ENCODE measurements at regions not wholly inside any gene's neighbourhood (a gene's known extent, or its start where the extent isn't known, plus 50 kb on each side); places are given as distances from the start of the nearest gene placed in this dataset.

DNA sequence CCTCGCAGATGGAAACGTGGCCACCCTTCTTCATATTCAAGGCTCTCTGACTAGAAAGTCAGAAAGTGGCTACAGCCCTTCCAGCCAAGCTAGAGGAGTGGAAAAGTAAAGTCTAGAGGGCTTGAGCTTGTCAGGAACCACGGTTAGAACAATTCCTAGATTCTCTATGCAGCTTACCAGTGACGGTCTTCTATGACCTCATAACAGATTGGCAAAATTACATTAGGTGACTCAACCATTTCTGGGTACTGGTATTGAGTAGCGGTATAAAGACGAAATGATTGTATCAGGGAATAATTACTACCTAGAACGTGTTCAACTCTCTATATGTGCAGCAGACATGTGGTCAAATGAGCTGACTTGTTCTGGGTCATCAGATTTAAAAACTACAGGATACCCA is 155.0 kb upstream of the RUNX1 start:
- peak overlapping the region; percentile 9 for H3K27ac Mint-ChIP-seq
- no peaks in the 10 kb centered on the region for H3K27me3 Mint-ChIP-seq
- no peak overlapping the region for H3K4me3 Mint-ChIP-seq
- H3K36me3 Mint-ChIP-seq (ENCODE audit: low read depth): no peaks in the 10 kb centered on the region
- H3K9me3 Mint-ChIP-seq: no peaks in the 10 kb centered on the region
- H3K4me1 Mint-ChIP-seq (ENCODE audit: low read depth): peaks cover 50% of the 10 kb centered on the region

DNA sequence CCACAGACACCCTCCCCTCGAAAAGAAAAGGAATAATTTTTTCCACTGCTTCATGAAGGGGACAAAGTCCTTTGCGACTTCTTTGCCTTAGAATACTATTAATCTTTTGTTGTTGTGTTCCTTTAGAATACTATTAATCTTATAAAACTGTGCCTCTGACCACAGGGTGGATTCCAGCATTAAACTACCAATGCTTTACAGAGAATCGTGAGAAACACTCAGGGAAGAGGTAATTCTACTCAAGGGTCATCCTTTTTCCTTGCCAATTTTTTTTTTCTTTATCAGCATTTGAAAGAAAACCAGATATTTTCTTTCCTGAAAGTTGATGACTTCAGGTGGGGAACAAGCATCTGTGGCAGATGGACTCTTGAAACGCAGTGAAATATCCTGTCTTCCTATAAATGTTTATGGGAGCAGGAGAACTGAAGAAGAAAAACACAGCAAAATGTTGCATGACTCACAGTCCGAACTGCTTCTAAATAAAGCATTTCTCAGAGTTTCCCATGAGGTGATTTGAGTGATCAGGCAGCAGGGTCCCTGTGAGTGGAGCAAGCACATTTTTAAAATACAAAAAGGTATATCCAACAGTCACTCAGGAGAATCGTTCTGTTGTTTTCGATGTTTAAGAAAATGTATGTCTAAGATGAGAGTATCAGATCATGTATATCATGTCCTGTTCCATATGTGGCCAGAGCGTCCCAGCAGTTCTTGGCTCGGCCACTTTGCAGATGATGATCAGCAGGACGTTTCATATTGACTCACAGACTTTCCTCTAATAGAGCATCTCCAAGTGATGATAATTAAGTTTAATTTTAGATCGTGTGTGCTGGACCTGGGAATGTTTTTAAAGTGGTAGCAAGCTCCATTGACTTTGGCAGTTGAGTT is 154.2 kb upstream of the RUNX1 start:
- peaks cover 58% of the 10 kb centered on the region for H3K4me1 Mint-ChIP-seq (ENCODE audit: low read depth)
- H3K36me3 Mint-ChIP-seq (ENCODE audit: low read depth): no peaks in the 10 kb centered on the region
- no peaks in the 10 kb centered on the region for H3K27me3 Mint-ChIP-seq
- H3K9me3 Mint-ChIP-seq: no peaks in the 10 kb centered on the region
- no peak overlapping the region for H3K4me3 Mint-ChIP-seq
- peak overlapping the region; percentile 52 for H3K27ac Mint-ChIP-seq

DNA sequence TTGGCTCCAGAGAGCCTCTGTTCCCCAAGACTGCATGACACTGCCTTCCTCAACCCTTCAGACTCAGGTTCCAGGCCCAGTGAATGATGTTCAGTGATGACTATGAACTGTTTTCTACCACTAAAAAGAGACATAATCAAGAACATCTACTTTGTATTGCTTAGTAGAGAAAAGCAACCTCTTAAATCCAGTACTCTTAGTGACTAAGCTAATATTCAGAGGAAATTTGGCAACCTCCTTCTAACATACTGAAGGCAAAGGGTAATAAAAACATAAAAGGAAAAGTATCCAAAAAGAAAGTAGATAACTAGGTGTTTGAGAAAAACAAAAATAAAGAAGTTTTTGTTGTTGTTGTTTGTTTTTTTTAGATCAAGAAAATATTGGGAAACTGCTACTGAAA is 153.3 kb upstream of the RUNX1 start:
- Mint-ChIP-seq H3K27me3 (no peaks in the 10 kb centered on the region), H3K36me3 (ENCODE audit: low read depth) (no peaks in the 10 kb centered on the region), H3K4me1 (ENCODE audit: low read depth) (peaks cover 67% of the 10 kb centered on the region), H3K4me3 (no peak overlapping the region), H3K9me3 (no peaks in the 10 kb centered on the region), H3K27ac (peak overlapping the region; percentile 52)

DNA sequence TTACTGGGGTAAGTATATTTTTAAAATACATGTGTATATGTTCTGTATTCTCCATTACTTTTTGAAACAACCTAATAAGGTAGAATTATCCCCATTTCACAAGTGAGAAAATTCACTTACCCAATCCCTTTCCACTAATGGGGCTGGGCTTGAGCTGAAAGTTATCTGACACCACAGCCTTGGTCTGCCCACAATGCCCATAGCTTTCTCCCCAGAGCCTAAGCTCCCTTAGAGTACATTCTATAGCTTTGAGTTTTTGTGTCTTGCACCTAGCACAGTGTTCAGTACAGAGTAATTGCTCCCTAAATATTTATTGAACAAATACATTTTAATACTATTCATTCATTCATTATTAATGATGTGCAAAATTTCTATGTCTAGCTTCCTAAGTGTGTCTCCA is 152.7 kb upstream of the RUNX1 start:
- Mint-ChIP-seq H3K27me3 (no peaks in the 10 kb centered on the region), H3K4me1 (ENCODE audit: low read depth) (peaks cover 67% of the 10 kb centered on the region), H3K36me3 (ENCODE audit: low read depth) (no peaks in the 10 kb centered on the region), H3K27ac (no peak overlapping the region), H3K9me3 (peaks cover 3% of the 10 kb centered on the region), H3K4me3 (no peak overlapping the region)

DNA sequence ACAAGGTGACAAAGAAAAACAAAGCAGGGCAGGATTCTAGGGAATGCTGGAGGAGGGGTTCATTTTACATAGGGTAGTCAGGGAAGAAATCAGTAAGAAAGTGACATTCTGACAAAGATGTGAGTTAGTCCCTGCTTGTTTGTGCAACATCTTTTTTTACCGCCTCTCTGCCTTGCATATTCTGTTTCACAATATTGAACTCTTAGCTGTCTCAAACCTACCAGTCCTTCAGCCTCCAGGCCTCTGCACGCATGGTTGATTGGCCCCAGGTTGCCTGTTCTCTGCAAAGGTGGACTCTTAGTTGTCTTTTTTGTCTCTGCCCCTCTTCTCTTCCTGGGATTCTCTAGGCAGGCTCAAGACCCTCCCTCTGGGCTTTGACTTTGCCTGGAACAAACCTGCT is 152.2 kb upstream of the RUNX1 start:
- peaks cover 3% of the 10 kb centered on the region for H3K9me3 Mint-ChIP-seq
- no peaks in the 10 kb centered on the region for H3K27me3 Mint-ChIP-seq
- H3K36me3 Mint-ChIP-seq (ENCODE audit: low read depth): no peaks in the 10 kb centered on the region
- H3K4me3 Mint-ChIP-seq: no peak overlapping the region
- H3K27ac Mint-ChIP-seq: no peak overlapping the region
- H3K4me1 Mint-ChIP-seq (ENCODE audit: low read depth): peaks cover 62% of the 10 kb centered on the region

DNA sequence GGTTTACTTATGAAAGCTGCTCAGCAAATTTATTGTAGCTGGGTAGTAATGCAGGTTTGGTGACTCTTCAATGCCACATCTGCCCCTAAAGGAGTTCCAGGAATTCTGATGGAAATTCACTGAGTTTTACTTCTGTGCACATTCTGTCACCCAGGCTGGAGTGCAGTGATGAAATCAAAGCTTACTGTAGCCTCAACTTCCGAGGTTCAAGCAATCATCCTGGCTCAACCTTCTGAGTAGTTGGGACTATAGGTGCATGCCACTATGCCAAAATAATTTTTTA is 150.6 kb upstream of the RUNX1 start:
- Mint-ChIP-seq H3K9me3 (peaks cover 8% of the 10 kb centered on the region), H3K4me1 (ENCODE audit: low read depth) (peaks cover 51% of the 10 kb centered on the region), H3K27me3 (no peaks in the 10 kb centered on the region), H3K4me3 (no peak overlapping the region), H3K27ac (no peak overlapping the region), H3K36me3 (ENCODE audit: low read depth) (no peaks in the 10 kb centered on the region)

DNA sequence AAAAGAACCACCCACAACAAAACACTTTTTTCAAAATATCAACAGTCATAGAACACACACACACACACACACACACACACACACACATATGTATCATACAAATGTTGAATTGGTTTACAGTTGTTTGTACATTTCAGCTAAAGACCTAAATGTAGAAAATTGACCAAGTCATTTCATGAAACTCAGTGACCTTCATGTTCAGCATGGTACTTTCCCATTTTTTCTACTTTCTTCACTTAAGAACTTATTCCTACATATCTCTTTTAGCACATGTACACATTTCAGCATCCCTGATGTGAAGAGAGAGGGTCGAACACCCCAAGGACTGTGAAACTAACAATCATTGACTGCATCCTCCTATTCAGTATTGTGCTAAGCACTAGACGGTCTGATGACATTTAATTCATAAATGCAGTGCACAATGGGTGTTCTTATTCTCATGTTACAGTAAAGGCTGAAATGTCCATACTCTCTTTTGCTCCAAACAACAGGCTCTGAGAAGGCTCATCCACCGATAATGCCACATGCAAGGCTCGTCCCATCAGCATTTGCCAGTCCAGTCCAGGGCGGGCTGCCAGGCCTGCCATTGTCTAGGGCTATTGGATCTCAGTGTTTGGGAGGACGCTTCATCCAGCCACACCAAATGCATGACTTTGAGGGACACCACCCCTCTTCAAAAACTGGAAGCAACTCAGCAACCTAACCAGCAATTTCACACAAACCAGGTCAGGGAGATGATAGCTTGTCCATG is 150.1 kb upstream of the RUNX1 start:
- H3K4me3 Mint-ChIP-seq: no peak overlapping the region
- no peak overlapping the region for H3K27ac Mint-ChIP-seq
- peaks cover 9% of the 10 kb centered on the region for H3K9me3 Mint-ChIP-seq
- peaks cover 46% of the 10 kb centered on the region for H3K4me1 Mint-ChIP-seq (ENCODE audit: low read depth)
- no peaks in the 10 kb centered on the region for H3K36me3 Mint-ChIP-seq (ENCODE audit: low read depth)
- H3K27me3 Mint-ChIP-seq: no peaks in the 10 kb centered on the region

DNA sequence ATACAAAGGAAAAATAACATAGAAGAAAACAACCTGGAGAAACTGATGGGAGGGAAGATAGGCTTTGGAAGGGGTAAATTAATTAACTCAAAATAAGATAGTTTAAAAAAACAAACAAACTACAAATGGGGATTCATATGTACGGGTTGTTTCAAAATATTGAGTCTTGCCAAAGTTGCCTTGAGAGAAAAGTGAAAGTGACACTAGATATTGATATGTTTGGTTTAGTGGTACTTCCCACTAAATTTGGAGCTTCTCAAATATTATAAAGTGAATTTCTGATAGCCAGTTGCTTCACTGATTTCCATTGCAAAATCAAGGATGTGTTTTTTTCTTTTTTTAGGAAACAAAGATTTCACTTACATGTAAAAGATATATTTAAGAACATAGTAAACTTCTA is 149.5 kb upstream of the RUNX1 start:
- H3K36me3 Mint-ChIP-seq (ENCODE audit: low read depth): no peaks in the 10 kb centered on the region
- H3K4me1 Mint-ChIP-seq (ENCODE audit: low read depth): peaks cover 40% of the 10 kb centered on the region
- H3K9me3 Mint-ChIP-seq: peaks cover 12% of the 10 kb centered on the region
- peak overlapping the region; percentile 1 for H3K4me3 Mint-ChIP-seq
- peaks cover 2% of the 10 kb centered on the region for H3K27me3 Mint-ChIP-seq
- H3K27ac Mint-ChIP-seq: peak overlapping the region; percentile 70

DNA sequence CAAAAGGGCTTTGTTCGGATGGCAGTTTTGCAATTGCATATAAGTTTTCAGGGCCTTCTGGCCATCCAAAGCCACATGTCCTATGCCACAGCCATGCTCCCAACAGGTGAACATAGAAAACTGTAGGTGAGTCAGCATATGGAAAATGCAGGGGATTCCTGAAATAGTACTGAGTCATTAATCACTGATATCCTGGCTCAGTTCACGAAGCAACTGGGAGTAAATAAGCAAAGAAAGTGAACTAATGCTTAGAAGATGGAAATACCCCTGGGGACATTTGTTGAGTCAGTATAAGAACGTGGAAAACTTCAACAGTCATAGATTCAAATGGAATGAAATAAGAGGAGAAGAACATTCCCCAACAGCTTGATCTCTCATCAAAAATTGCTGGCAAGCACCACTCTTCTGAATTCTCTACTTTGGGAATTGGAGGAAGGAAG is 148.9 kb upstream of the RUNX1 start:
- Mint-ChIP-seq H3K4me3 (peak overlapping the region; percentile 1), H3K27ac (peak overlapping the region; percentile 70), H3K4me1 (ENCODE audit: low read depth) (peaks cover 34% of the 10 kb centered on the region), H3K9me3 (peaks cover 13% of the 10 kb centered on the region), H3K27me3 (peaks cover 3% of the 10 kb centered on the region), H3K36me3 (ENCODE audit: low read depth) (no peaks in the 10 kb centered on the region)

DNA sequence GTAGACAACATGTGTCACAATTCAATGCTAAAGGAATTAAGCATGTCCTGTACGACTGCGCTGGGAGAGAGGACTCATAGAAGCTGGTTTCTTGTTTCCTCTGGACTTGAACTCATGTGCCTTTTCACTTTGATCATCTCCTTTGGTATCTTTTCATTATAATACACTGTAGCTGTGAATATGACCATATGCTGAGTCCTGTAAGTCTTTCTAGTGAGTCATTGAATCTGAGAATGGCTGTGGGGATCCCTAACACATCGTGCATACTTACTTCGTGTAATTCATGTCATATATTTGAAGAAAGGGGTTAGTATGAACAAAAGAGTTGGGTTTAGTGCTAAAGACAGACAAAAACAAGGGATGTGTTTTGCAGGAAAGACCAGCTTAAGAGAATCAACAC is 148.1 kb upstream of the RUNX1 start:
- peaks cover 3% of the 10 kb centered on the region for H3K27me3 Mint-ChIP-seq
- no peak overlapping the region for H3K4me3 Mint-ChIP-seq

DNA sequence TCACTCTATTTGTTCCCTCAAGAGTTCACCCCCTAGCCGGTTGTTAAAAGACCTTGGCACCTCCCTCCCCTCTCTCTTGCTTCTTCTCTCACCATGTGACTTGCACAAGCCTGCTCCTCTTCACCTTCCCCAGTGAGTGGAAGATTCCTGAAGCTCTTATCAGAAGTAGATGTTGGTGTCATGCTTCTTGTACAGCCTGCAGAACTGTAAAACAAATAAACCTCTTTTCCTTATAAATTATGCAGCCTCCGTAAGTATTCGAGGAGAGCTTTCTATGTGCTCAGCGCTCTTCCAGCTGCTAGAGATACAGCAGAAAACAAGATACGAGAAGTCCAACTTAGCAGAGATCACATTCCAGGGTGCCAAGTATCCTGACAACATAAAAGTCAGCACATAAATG is 147.0 kb upstream of the RUNX1 start:
- Mint-ChIP-seq H3K36me3 (ENCODE audit: low read depth) (no peaks in the 10 kb centered on the region), H3K9me3 (peaks cover 13% of the 10 kb centered on the region), H3K4me3 (no peak overlapping the region), H3K4me1 (ENCODE audit: low read depth) (peaks cover 28% of the 10 kb centered on the region), H3K27me3 (peaks cover 3% of the 10 kb centered on the region), H3K27ac (no peak overlapping the region)

More for the DNA sequence above, 148.1 kb upstream of the RUNX1 start:
- H3K27ac Mint-ChIP-seq: no peak overlapping the region
- H3K4me1 Mint-ChIP-seq (ENCODE audit: low read depth): peaks cover 26% of the 10 kb centered on the region
- no peaks in the 10 kb centered on the region for H3K36me3 Mint-ChIP-seq (ENCODE audit: low read depth)
- peaks cover 13% of the 10 kb centered on the region for H3K9me3 Mint-ChIP-seq

DNA sequence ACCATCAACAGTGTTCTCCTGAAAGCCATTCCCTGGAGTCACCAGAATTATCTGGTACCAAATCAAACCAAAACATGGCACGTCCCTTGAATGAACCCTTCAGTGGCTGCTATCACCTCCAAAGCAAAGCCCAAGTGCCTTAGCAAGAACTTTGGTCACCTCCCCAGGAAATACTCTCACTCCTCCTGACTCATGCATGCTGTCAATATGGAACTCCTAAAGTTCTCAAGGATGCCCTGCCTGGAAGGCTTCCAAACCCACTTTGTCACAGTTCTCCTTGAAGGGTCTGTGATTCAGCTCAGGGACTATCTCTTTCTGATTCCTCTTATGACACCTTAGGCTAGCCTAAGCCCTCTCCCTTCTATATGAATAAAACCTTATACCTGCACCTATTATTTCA is 146.1 kb upstream of the RUNX1 start:
- H3K27me3 Mint-ChIP-seq: peaks cover 3% of the 10 kb centered on the region
- no peak overlapping the region for H3K4me3 Mint-ChIP-seq
- H3K4me1 Mint-ChIP-seq (ENCODE audit: low read depth): peaks cover 37% of the 10 kb centered on the region
- no peaks in the 10 kb centered on the region for H3K36me3 Mint-ChIP-seq (ENCODE audit: low read depth)
- H3K9me3 Mint-ChIP-seq: peaks cover 13% of the 10 kb centered on the region
- no peak overlapping the region for H3K27ac Mint-ChIP-seq

DNA sequence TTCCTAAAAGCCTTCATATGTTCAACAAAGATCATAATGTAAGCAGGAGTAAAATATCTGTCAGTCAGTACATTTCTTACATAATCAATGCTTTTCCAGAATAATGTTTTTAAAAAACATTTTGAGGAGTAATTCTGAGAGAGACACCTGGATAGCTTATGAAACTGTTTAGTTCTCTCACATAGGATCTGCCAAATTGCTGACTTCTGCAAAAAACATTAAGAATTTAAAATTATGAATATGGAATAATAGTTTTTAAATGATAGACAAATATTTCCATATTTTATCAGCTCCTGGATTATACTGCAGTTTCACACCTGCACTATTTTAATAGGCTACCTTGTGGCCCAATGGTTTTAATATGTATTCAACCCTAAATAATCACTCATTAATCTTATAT is 142.7 kb upstream of the RUNX1 start:
- H3K27ac Mint-ChIP-seq: no peak overlapping the region
- peaks cover 36% of the 10 kb centered on the region for H3K4me1 Mint-ChIP-seq (ENCODE audit: low read depth)
- H3K4me3 Mint-ChIP-seq: no peak overlapping the region
- H3K9me3 Mint-ChIP-seq: peaks cover 10% of the 10 kb centered on the region
- H3K27me3 Mint-ChIP-seq: peaks cover 3% of the 10 kb centered on the region
- no peaks in the 10 kb centered on the region for H3K36me3 Mint-ChIP-seq (ENCODE audit: low read depth)

DNA sequence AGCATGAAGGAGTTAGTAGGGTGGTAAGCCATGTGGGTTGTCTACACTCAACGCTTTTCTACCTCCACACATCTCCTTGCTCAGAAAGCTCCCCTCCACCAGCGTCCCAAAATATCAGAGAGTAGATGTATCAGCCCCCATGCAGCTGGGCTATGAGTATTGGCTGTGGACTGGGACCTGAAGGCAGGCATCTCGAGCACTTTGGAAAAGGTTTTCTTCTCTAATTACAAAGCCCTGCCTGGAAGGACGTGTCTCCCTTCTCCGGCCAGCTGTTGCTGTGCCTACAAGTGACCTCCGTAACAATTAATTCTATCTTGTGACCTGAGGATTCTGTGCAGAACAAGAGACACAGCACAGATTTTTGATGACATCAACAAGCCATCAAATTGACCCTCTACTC is 142.0 kb upstream of the RUNX1 start:
- H3K27ac Mint-ChIP-seq: no peak overlapping the region
- H3K4me3 Mint-ChIP-seq: no peak overlapping the region
- peaks cover 3% of the 10 kb centered on the region for H3K27me3 Mint-ChIP-seq
- peaks cover 10% of the 10 kb centered on the region for H3K9me3 Mint-ChIP-seq
- peaks cover 36% of the 10 kb centered on the region for H3K4me1 Mint-ChIP-seq (ENCODE audit: low read depth)
- H3K36me3 Mint-ChIP-seq (ENCODE audit: low read depth): no peaks in the 10 kb centered on the region

DNA sequence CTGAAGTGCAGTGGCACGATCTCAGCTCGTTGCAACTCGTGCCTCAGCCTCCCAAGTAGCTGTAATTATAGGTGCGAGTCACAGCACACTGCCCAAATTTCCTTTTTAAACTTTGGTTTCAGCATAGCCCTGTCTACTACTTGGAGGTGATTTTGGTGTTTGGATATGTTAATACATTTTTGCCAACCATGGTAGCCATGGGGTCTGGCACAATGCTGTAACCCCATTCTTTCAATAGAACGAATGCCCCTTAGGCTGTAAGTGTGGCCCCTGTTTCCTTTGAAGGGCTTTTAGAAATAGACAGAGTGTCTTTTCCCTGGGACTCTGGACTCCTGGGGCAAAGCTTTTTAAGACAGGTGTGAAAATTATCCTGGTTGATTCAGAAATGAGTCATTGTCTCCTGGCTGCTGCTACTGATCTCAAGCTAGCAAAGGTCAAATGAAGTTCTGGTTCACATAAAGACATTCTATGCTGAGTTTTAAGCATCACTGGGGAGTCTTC is 141.1 kb upstream of the RUNX1 start:
- Mint-ChIP-seq H3K27me3 (peaks cover 3% of the 10 kb centered on the region), H3K27ac (peak overlapping the region; percentile 4), H3K36me3 (ENCODE audit: low read depth) (no peaks in the 10 kb centered on the region), H3K4me3 (no peak overlapping the region), H3K9me3 (peaks cover 10% of the 10 kb centered on the region), H3K4me1 (ENCODE audit: low read depth) (peaks cover 36% of the 10 kb centered on the region)
